Keratinocyte (primary cell): ENCODE measurements at regions not wholly inside any gene's neighbourhood (a gene's known extent, or its start where the extent isn't known, plus 50 kb on each side); places are given as distances from the start of the nearest gene placed in this dataset.

Experiments
- DNase-seq: peaks from one replicate; pipeline ENCODE4 v3.0.0-alpha.2; 2011; ENCODE audit warnings: low read depth, missing footprints, low spot score
- FAIRE-seq: peaks from 2 replicates; lab custom pipeline; 2011; peaks lifted over from hg19 to GRCh38; lab: Jason Lieb, UNC
- H2AFZ ChIP-seq: 2 replicates; pipeline ENCODE4 v1.6.0; 2012; ENCODE audit warnings: low read length, control low read depth, inconsistent platforms; ENCODE audit not compliant: control insufficient read depth
- H3K27ac ChIP-seq: 2 replicates; pipeline ENCODE4 v1.5.1; 2011; ENCODE audit warnings: low read length; ENCODE audit not compliant: control insufficient read depth, insufficient read depth
- H3K27me3 ChIP-seq: 3 replicates; pipeline ENCODE4 v1.6.0; 2011; ENCODE audit warnings: low read length; ENCODE audit not compliant: control insufficient read depth, insufficient read depth; ENCODE audit errors: extremely low read depth
- H3K36me3 ChIP-seq, 2 experiments: 2 replicates in 1 of 2; 3 replicates in 1 of 2; pipeline ENCODE4 v1.5.1; 2011; ENCODE audit warnings: low read length in 2 of 2, mild to moderate bottlenecking in 1 of 2; ENCODE audit not compliant: control insufficient read depth in 2 of 2, insufficient read depth in 2 of 2; ENCODE audit errors: extremely low read depth in 1 of 2
- H3K4me1 ChIP-seq: 3 replicates; pipeline ENCODE4 v1.5.1; 2011; ENCODE audit warnings: low read length; ENCODE audit not compliant: control insufficient read depth, insufficient read depth; ENCODE audit errors: extremely low read depth
- H3K4me2 ChIP-seq: 3 replicates; pipeline ENCODE4 v1.6.0; 2011; ENCODE audit warnings: low read depth, low read length; ENCODE audit not compliant: control insufficient read depth, insufficient read depth; ENCODE audit errors: extremely low read depth
- H3K4me3 ChIP-seq, 3 experiments: fragments of 200-600 bp in 1 of 3; sonication (generic) in 1 of 3; 2 replicates in 2 of 3; 3 replicates in 1 of 3; pipeline ENCODE4 v1.5.1; 2011 to 2016; ENCODE audit warnings: low read length in 3 of 3, mild to moderate bottlenecking in 3 of 3, control low read depth in 2 of 3, inconsistent platforms in 1 of 3, low read depth in 1 of 3, mixed read lengths in 1 of 3, mixed run types in 1 of 3, moderate library complexity in 1 of 3; ENCODE audit not compliant: control insufficient read depth in 2 of 3, insufficient read depth in 2 of 3; ENCODE audit errors: extremely low read depth in 1 of 3
- H3K79me2 ChIP-seq: 2 replicates; pipeline ENCODE4 v1.6.0; 2012; ENCODE audit warnings: low read length; ENCODE audit not compliant: control insufficient read depth, insufficient read depth
- H3K9ac ChIP-seq: 3 replicates; pipeline ENCODE4 v1.6.0; 2011; ENCODE audit warnings: low read length; ENCODE audit not compliant: control insufficient read depth, insufficient read depth; ENCODE audit errors: extremely low read depth
- H3K9me1 ChIP-seq: 3 replicates; pipeline ENCODE4 v1.6.0; 2011; ENCODE audit warnings: low read length; ENCODE audit not compliant: control insufficient read depth, insufficient read depth; ENCODE audit errors: extremely low read depth
- H3K9me3 ChIP-seq: 2 replicates; pipeline ENCODE4 v1.5.1; 2012; ENCODE audit warnings: low read depth, low read length; ENCODE audit not compliant: control insufficient read depth
- H4K20me1 ChIP-seq: 3 replicates; pipeline ENCODE4 v1.6.0; 2011; ENCODE audit warnings: low read length; ENCODE audit not compliant: control insufficient read depth, insufficient read depth; ENCODE audit errors: extremely low read depth
- CTCF ChIP-seq, 3 experiments: IDR thresholded peaks in 1 of 3; conservative IDR thresholded peaks in 1 of 3; optimal IDR thresholded peaks in 1 of 3; 2 replicates in 2 of 3; 3 replicates in 1 of 3; pipeline versions ENCODE3 to v1.5.1; 2011; ENCODE audit warnings: low read length in 3 of 3, mild to moderate bottlenecking in 3 of 3, moderate library complexity in 2 of 3, control low read depth in 1 of 3, inconsistent platforms in 1 of 3; ENCODE audit not compliant: insufficient read depth in 2 of 3; ENCODE audit errors: extremely low read depth in 1 of 3
- EZH2 ChIP-seq: IDR thresholded peaks from one replicate; pipeline ENCODE4 v1.6.1; 2012; ENCODE audit warnings: inconsistent platforms, mild to moderate bottlenecking, low read length, moderate library complexity
- dilution Hi-C: fragments of 300-500 bp; cut with MboI; formaldehyde crosslinking; loops from one replicate; pipeline ENCODE4 v1.7.0; 2020; ENCODE audit warnings: low sequenced_read_pairs; ENCODE audit not compliant: extremely low pct_ligation_motif_present

DNA sequence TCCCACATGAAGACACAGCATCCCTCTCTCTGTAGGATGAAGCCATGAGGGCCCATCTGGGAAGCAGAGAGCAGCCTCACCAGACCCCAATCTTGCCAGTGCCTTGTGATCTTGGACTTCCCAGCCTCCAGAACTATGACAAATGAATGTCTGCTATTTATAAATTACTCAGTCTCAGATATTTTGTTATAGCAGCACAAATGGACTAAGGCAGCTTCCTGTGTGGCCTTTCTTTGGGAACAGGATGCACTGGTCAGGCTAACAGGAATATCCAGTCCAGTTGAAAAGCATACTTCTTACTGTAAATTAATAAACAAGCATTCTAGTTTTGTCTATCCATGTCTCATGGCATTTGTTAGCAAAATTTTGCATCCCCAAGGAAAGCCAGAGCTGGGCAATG, 134.1 kb upstream of the ETV3 start:
- Histone ChIP-seq H3K27me3 (peaks cover 15% of the 10 kb centered on the region), H2AFZ (no peak overlapping the region), H3K4me2 (no peak overlapping the region), H3K36me3 (no peaks in the 10 kb centered on the region), H3K9me3 (no peaks in the 10 kb centered on the region), H3K4me3 (no peak overlapping the region), H3K4me1 (no peaks in the 10 kb centered on the region), H3K9me1 (no peaks in the 10 kb centered on the region), H4K20me1 (no peaks in the 10 kb centered on the region), H3K79me2 (no peaks in the 10 kb centered on the region), H3K9ac (no peak overlapping the region), H3K27ac (no peak overlapping the region)
- TF ChIP-seq EZH2 (no peak), CTCF (optimal IDR thresholded peaks at IDR 0.05 in 1 of 3, IDR thresholded peaks at IDR 0.05 in 1 of 3, conservative IDR thresholded peaks at IDR 0.05 in 1 of 3; ENCODE audit: extremely low read depth in 1 of 3, insufficient read depth in 2 of 3, low read length in 3 of 3) (no peak)
- DNase-seq (no peak), FAIRE-seq (no peak)
- dilution Hi-C loops = no loop called here

- TF ChIP-seq CTCF (optimal IDR thresholded peaks at IDR 0.05 in 1 of 3, IDR thresholded peaks at IDR 0.05 in 1 of 3, conservative IDR thresholded peaks at IDR 0.05 in 1 of 3; ENCODE audit: extremely low read depth in 1 of 3, insufficient read depth in 2 of 3, low read length in 3 of 3) (no peak), EZH2 (no peak)
- H3K9me3 ChIP-seq = no peaks in the 10 kb centered on the region
These were observed 132.6 kb upstream of the ETV3 start for GRCh38 chr1:157270705-157271274.

More at GRCh38 chr1:157270705-157271274, 132.6 kb upstream of the ETV3 start:
- Histone ChIP-seq H3K4me3 (no peak overlapping the region), H3K27ac (no peak overlapping the region), H3K27me3 (peaks cover 11% of the 10 kb centered on the region), H3K4me1 (no peaks in the 10 kb centered on the region), H3K4me2 (no peak overlapping the region), H2AFZ (no peak overlapping the region), H3K36me3 (no peaks in the 10 kb centered on the region), H4K20me1 (no peaks in the 10 kb centered on the region), H3K79me2 (no peaks in the 10 kb centered on the region), H3K9ac (no peak overlapping the region), H3K9me1 (no peaks in the 10 kb centered on the region)
- no peak for DNase-seq
- FAIRE-seq = no peak
- dilution Hi-C loops = no loop called here
